Activated naive CD8-positive, alpha-beta T cell treated with anti-CD3 and anti-CD28 coated beads, Interleukin-2, amount 10 ng/mL, durations not matched to agents 7 days and 5 days (primary cell): ENCODE measurements at regions not wholly inside any gene's neighbourhood (a gene's known extent, or its start where the extent isn't known, plus 50 kb on each side); places are given as distances from the start of the nearest gene placed in this dataset.
"Not testable (repeated sequence)": the region's sequence is repeated elsewhere in the genome, so short reads cannot be mapped to it uniquely, and the experiment has no call there.

Experiments used
- ATAC-seq: fragments of 150-1000 bp; cut with Tn5 transposase; one replicate; pipeline ENCODE4 v1.10.0; 2021; ENCODE audit warnings: low read depth, moderate library complexity
- POLR2A ChIA-PET: fragments of 350-600 bp; sonication (Branson Sonifier 250); formaldehyde crosslinking; loops from one replicate; lab custom pipeline; 2021; ENCODE audit warnings: antibody characterized with exemption; lab: Charles Lee
- DNase-seq: peaks from one replicate; pipeline ENCODE4 v3.0.0; 2021
- H3K27ac Mint-ChIP-seq: one replicate; pipeline ENCODE4 v1.8.0; 2022; ENCODE audit warnings: mild to moderate bottlenecking, mixed read lengths
- H3K27me3 Mint-ChIP-seq: one replicate; pipeline ENCODE4 v1.8.0; 2022; ENCODE audit warnings: mild to moderate bottlenecking, moderate library complexity, mixed read lengths
- H3K36me3 Mint-ChIP-seq: one replicate; pipeline ENCODE4 v1.8.0; 2021; ENCODE audit warnings: mild to moderate bottlenecking, mixed read lengths
- H3K4me1 Mint-ChIP-seq: one replicate; pipeline ENCODE4 v1.8.0; 2021; ENCODE audit warnings: mixed read lengths
- H3K4me3 Mint-ChIP-seq: one replicate; pipeline ENCODE4 v1.8.0; 2022; ENCODE audit warnings: mild to moderate bottlenecking, moderate library complexity, mixed read lengths
- H3K9me3 Mint-ChIP-seq: one replicate; pipeline ENCODE4 v1.8.0; 2021; ENCODE audit warnings: mixed read lengths

GRCh38 chr14:25316007-25316406 lies 266.1 kb upstream of the STXBP6 start:
- DNase-seq, H3K36me3 Mint-ChIP-seq, ATAC-seq, H3K4me1 Mint-ChIP-seq, POLR2A ChIA-PET, H3K4me3 Mint-ChIP-seq, H3K27ac Mint-ChIP-seq, H3K27me3 Mint-ChIP-seq, H3K9me3 Mint-ChIP-seq: not testable (repeated sequence)

GRCh38 chr14:25308244-25308643 lies 258.3 kb upstream of the STXBP6 start:
- no peaks in the 10 kb centered on the region for H3K36me3 Mint-ChIP-seq

GRCh38 chr14:25303934-25304333 lies 254.0 kb upstream of the STXBP6 start:
- POLR2A ChIA-PET: no interaction called here
- DNase-seq: no peak
- no peaks in the 10 kb centered on the region for H3K36me3 Mint-ChIP-seq
- no peak overlapping the region for H3K4me3 Mint-ChIP-seq
- no peaks in the 10 kb centered on the region for H3K27me3 Mint-ChIP-seq
- no peak for ATAC-seq
- H3K27ac Mint-ChIP-seq: no peak overlapping the region
- no peaks in the 10 kb centered on the region for H3K9me3 Mint-ChIP-seq
- no peaks in the 10 kb centered on the region for H3K4me1 Mint-ChIP-seq

More at GRCh38 chr14:25308244-25308643, 258.3 kb upstream of the STXBP6 start:
- Mint-ChIP-seq H3K4me3 (no peak overlapping the region), H3K27me3 (no peaks in the 10 kb centered on the region), H3K4me1 (no peaks in the 10 kb centered on the region), H3K27ac (no peak overlapping the region), H3K9me3 (no peaks in the 10 kb centered on the region)
- no peak for ATAC-seq
- DNase-seq: no peak
- POLR2A ChIA-PET: no interaction called here

GRCh38 chr14:25298238-25298637 lies 248.3 kb upstream of the STXBP6 start:
- Mint-ChIP-seq H3K27me3 (no peaks in the 10 kb centered on the region), H3K36me3 (no peaks in the 10 kb centered on the region), H3K4me3 (no peak overlapping the region), H3K27ac (no peak overlapping the region), H3K9me3 (no peaks in the 10 kb centered on the region), H3K4me1 (no peaks in the 10 kb centered on the region)
- POLR2A ChIA-PET: no interaction called here
- no peak for ATAC-seq
- DNase-seq: no peak

- H3K4me1 Mint-ChIP-seq, H3K9me3 Mint-ChIP-seq, DNase-seq, H3K36me3 Mint-ChIP-seq, ATAC-seq, POLR2A ChIA-PET, H3K27ac Mint-ChIP-seq, H3K4me3 Mint-ChIP-seq, H3K27me3 Mint-ChIP-seq: not testable (repeated sequence)
Measured at GRCh38 chr14:25290154-25290553, 240.2 kb upstream of the STXBP6 start.

GRCh38 chr14:25274529-25274928 lies 224.6 kb upstream of the STXBP6 start:
- Mint-ChIP-seq H3K27ac (no peak overlapping the region), H3K4me3 (no peak overlapping the region), H3K4me1 (no peaks in the 10 kb centered on the region), H3K9me3 (no peaks in the 10 kb centered on the region), H3K36me3 (no peaks in the 10 kb centered on the region), H3K27me3 (no peaks in the 10 kb centered on the region)
- POLR2A ChIA-PET: no interaction called here
- ATAC-seq (no peak), DNase-seq (no peak)

GRCh38 chr14:25267186-25267585 lies 217.2 kb upstream of the STXBP6 start:
- Mint-ChIP-seq H3K4me1 (no peaks in the 10 kb centered on the region), H3K36me3 (no peaks in the 10 kb centered on the region), H3K4me3 (no peak overlapping the region), H3K27me3 (no peaks in the 10 kb centered on the region), H3K9me3 (peaks cover 2% of the 10 kb centered on the region), H3K27ac (no peak overlapping the region)
- DNase-seq: no peak
- no peak for ATAC-seq
- POLR2A ChIA-PET: no interaction called here

- H3K36me3 Mint-ChIP-seq: no peaks in the 10 kb centered on the region
Measured at GRCh38 chr14:25259470-25259869, 209.5 kb upstream of the STXBP6 start.

GRCh38 chr14:25252793-25253192 lies 202.8 kb upstream of the STXBP6 start:
- H3K27ac Mint-ChIP-seq: no peak overlapping the region
- no peak overlapping the region for H3K4me3 Mint-ChIP-seq
- peaks cover 3% of the 10 kb centered on the region for H3K9me3 Mint-ChIP-seq
- DNase-seq (no peak), ATAC-seq (no peak)
- POLR2A ChIA-PET: no interaction called here
- no peaks in the 10 kb centered on the region for H3K27me3 Mint-ChIP-seq
- H3K36me3 Mint-ChIP-seq: no peaks in the 10 kb centered on the region
- no peaks in the 10 kb centered on the region for H3K4me1 Mint-ChIP-seq

More at GRCh38 chr14:25259470-25259869, 209.5 kb upstream of the STXBP6 start:
- DNase-seq (no peak), ATAC-seq (no peak)
- H3K4me1 Mint-ChIP-seq: no peaks in the 10 kb centered on the region
- H3K27me3 Mint-ChIP-seq: no peaks in the 10 kb centered on the region
- peaks cover 3% of the 10 kb centered on the region for H3K9me3 Mint-ChIP-seq
- POLR2A ChIA-PET: no interaction called here
- no peak overlapping the region for H3K4me3 Mint-ChIP-seq
- no peak overlapping the region for H3K27ac Mint-ChIP-seq

GRCh38 chr14:25250516-25250915 lies 200.6 kb upstream of the STXBP6 start:
- Mint-ChIP-seq H3K4me1 (no peaks in the 10 kb centered on the region), H3K27ac (no peak overlapping the region), H3K36me3 (no peaks in the 10 kb centered on the region), H3K4me3 (no peak overlapping the region), H3K27me3 (no peaks in the 10 kb centered on the region), H3K9me3 (peaks cover 3% of the 10 kb centered on the region)
- POLR2A ChIA-PET: no interaction called here
- no peak for ATAC-seq
- no peak for DNase-seq

GRCh38 chr14:25247609-25248008 lies 197.7 kb upstream of the STXBP6 start:
- Mint-ChIP-seq H3K9me3 (peaks cover 1% of the 10 kb centered on the region), H3K36me3 (no peaks in the 10 kb centered on the region), H3K4me3 (no peak overlapping the region), H3K27ac (no peak overlapping the region), H3K27me3 (peaks cover 3% of the 10 kb centered on the region), H3K4me1 (no peaks in the 10 kb centered on the region)
- DNase-seq: no peak
- no peak for ATAC-seq
- POLR2A ChIA-PET: no interaction called here

- Mint-ChIP-seq H3K27ac (no peak overlapping the region), H3K4me3 (no peak overlapping the region), H3K4me1 (no peaks in the 10 kb centered on the region), H3K36me3 (no peaks in the 10 kb centered on the region), H3K27me3 (peaks cover 3% of the 10 kb centered on the region), H3K9me3 (no peaks in the 10 kb centered on the region)
- POLR2A ChIA-PET: no interaction called here
- no peak for DNase-seq
- ATAC-seq: no peak
Measured at GRCh38 chr14:25246751-25247150, 196.8 kb upstream of the STXBP6 start.

- DNase-seq (no peak), ATAC-seq (no peak)
- POLR2A ChIA-PET: no interaction called here
- H3K36me3 Mint-ChIP-seq: no peaks in the 10 kb centered on the region
- H3K4me1 Mint-ChIP-seq: no peaks in the 10 kb centered on the region
- H3K27ac Mint-ChIP-seq: no peak overlapping the region
- H3K9me3 Mint-ChIP-seq: no peaks in the 10 kb centered on the region
- H3K4me3 Mint-ChIP-seq: no peak overlapping the region
- H3K27me3 Mint-ChIP-seq: peaks cover 3% of the 10 kb centered on the region
Measured at GRCh38 chr14:25239170-25239569, 189.2 kb upstream of the STXBP6 start.

- Mint-ChIP-seq H3K4me3 (no peak overlapping the region), H3K27ac (no peak overlapping the region), H3K36me3 (no peaks in the 10 kb centered on the region), H3K27me3 (no peaks in the 10 kb centered on the region), H3K9me3 (no peaks in the 10 kb centered on the region), H3K4me1 (no peaks in the 10 kb centered on the region)
- DNase-seq (no peak), ATAC-seq (no peak)
- POLR2A ChIA-PET: no interaction called here
Measured at GRCh38 chr14:25237845-25238244, 187.9 kb upstream of the STXBP6 start.

- ATAC-seq (no peak), DNase-seq (no peak)
- Mint-ChIP-seq H3K4me1 (no peaks in the 10 kb centered on the region), H3K27me3 (no peaks in the 10 kb centered on the region), H3K36me3 (no peaks in the 10 kb centered on the region), H3K27ac (no peak overlapping the region), H3K4me3 (no peak overlapping the region), H3K9me3 (no peaks in the 10 kb centered on the region)
- POLR2A ChIA-PET: no interaction called here
Measured at GRCh38 chr14:25233613-25234012, 183.7 kb upstream of the STXBP6 start.
